D341Med (cell line): ENCODE measurements at regions not wholly inside any gene's neighbourhood (a gene's known extent, or its start where the extent isn't known, plus 50 kb on each side); places are given as distances from the start of the nearest gene placed in this dataset.
"Not testable (repeated sequence)": the region's sequence is repeated elsewhere in the genome, so short reads cannot be mapped to it uniquely, and the experiment has no call there.

Source experiments
- DNase-seq: peaks from one replicate; pipeline ENCODE4 v3.0.0; 2012; ENCODE audit warnings: low spot score

- DNase-seq, result no peak
Observed at GRCh38 chr5:172528440-172528839, 74.1 kb upstream of the SH3PXD2B start.

GRCh38 chr5:172527559-172527958, 73.2 kb upstream of the SH3PXD2B start:
- DNase-seq, result no peak

GRCh38 chr5:172525996-172526360, 71.7 kb upstream of the SH3PXD2B start:
- no peak for DNase-seq

GRCh38 chr5:172525307-172525995, 71.1 kb upstream of the SH3PXD2B start:
- no peak for DNase-seq

DNA sequence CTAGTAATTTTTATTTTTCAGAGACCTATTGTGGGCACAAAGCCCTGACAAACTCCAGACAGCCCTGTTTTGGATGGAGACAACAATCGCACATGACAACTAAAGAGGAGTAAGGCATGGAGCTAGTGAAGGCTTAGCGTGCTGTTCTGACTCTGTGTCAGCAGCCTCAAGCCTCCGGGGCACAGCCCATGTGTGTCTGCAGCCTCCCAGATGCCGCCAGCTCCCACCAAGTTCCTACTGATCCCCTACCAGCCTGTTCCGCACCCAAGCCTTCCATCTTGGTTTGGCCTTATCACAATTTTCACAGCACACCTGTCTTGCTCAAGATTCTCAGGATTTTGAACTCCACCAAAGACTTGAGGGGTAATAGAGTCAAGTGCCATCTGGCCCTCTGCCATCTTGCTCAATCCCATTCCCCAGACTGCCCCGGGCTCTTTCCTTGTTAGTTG, 70.3 kb upstream of the SH3PXD2B start:
- DNase-seq, result no peak

- no peak for DNase-seq
Observed at GRCh38 chr5:172523146-172523745, 68.9 kb upstream of the SH3PXD2B start.

DNA sequence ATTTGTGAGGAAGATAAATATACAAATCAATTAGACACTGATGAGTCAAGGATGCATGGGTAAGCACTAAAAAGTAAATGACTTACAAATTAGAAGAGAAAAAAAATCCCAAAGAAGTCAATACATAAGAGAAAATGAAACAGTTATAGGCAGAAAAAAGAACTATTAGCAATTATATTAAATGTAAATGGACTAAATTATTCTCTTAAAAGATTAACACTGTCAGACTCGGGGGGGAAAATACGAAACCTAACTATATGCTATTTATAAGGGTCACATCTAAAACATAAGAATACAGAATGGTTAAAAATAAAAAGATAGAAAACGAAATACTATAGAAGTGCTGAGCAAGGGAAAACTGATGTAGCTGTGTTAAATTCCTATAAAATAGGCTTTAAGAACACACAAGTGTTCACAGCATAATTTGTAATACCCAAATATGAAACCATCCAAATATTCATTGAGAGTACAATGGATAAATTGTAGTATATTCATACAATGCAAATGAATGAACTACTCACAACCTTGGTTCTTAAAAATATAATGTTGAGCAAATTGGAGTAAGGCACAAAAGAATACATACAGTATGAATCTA, 67.1 kb upstream of the SH3PXD2B start:
- no peak for DNase-seq

DNA sequence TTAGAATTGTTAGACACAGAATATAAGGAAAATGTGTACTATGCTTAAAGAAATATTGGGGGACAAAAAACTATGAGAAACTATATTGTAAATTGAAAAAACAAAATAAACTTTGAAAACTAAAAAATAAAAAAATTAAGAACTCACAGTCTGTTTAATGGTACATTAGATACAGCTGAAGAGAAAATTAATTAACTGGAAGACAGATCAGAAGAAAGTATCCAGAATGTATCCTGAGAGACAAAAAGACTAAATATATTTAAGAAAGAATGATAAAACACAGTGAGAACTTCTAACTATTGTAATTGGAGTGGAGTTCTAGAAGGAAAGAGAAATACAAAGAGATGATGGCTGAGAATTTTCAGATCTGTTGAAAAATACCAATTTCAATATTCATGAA, 57.6 kb upstream of the SH3PXD2B start:
- no peak for DNase-seq

DNA sequence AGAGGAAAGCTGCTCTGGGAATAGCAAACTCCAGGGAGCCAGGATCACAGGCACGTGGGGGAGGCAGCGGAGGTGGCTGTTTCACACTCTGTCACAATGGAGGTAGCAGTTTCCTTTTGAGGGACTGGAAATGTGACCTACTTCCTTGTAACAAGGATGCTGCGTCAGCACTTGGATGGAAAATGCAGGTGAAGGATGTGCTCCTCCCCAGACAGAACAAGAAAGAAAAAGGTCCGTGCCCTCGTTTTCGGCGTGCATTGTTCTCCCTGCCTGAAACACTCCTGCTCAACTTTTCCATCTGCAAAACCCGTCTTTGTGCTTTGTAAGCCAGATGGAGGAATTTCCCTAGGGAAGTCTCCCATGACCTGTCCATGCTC, 55.1 kb upstream of the SH3PXD2B start:
- no peak for DNase-seq

GRCh38 chr5:172508471-172509404, 54.4 kb upstream of the SH3PXD2B start:
- DNase-seq, result no peak

GRCh38 chr5:172507485-172507884, 53.2 kb upstream of the SH3PXD2B start:
- DNase-seq, result not testable (repeated sequence)

- no peak for DNase-seq
Observed at GRCh38 chr5:172506921-172507320, 52.6 kb upstream of the SH3PXD2B start.

GRCh38 chr5:172506251-172506650, 51.9 kb upstream of the SH3PXD2B start:
- DNase-seq, result no peak

DNA sequence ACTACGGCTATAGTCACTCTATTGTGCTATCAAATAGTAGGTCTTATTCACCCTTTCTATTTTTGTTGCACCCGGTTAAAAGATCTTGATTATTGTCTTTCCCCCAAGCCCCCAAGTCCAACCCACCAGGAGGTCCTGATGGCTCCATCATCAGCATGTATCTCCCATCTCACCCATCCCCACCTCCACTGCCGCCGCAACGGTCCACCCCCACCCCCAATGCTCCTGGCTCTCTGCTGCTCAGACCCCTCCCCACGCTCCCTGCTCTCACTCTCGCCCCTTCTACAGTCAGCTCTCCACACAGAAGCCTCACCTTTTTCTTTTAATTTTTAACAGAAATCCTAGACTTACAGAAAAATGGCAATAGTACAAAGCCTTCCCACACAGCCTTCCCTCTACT, 51.5 kb upstream of the SH3PXD2B start:
- no peak for DNase-seq

DNA sequence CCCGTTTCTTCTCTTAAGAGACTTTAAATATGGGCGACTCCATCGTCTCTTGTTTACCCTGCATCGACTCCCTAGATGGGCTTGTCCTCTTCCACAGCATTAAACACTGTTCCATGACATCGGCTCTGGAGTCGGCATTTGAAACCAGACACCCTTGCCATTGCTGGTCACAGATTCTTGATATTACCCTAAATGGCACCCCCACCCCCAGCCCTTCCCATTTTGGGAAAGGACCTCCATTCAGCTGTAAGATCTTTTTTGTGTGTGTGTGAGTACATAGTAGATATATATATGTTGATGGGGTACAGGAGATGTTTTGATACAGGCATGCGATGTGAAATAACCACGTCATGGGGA, 51.1 kb upstream of the SH3PXD2B start:
- no peak for DNase-seq

DNA sequence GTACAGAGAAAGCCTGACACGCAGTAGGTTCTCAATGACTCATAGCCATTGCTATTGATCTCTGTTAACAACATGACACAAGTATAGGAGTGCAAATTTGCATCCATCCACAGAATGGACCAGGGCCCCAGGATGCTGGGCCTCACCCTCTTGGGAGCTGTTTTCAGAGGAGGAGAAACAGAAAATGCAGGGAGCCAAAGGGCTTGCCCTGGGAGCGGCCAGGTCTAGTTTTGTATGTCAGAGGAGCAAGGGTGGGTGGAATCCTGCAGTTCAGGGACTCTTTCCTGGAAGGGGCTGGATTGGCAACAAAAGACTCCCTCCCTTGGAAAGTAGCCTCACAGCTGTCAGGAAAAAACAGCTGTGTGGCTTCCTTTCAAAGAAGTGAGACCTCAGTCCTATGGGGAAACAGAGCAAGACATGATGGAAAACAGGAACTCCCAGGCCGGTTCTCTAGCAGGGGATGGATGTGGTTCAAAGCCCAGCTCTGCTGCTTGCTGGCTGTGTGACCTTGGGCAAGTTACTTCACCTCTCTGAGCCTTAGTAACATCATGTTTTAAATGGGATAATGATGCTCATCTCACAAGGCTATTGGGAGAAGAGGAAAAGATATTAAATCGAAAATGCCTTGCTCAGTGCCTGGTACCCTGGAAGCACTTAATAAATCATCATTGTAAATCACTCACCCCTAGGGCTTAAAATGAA, 50.5 kb upstream of the SH3PXD2B start:
- DNase-seq, result no peak

GRCh38 chr5:172503925-172504700, 49.8 kb upstream of the SH3PXD2B start:
- DNase-seq, result peak; percentile 9
